WTC11 (cell line): ENCODE measurements at regions not wholly inside any gene's neighbourhood (a gene's known extent, or its start where the extent isn't known, plus 50 kb on each side); places are given as distances from the start of the nearest gene placed in this dataset.
A peak's percentile ranks its signal among the peaks of the same experiment; 100 is the strongest.

ENCODE experiments used
- ATAC-seq: fragments of 200-7000 bp; cut with Tn5 transposase; 2 replicates; pipeline ENCODE4 v1.10.0; 2021; ENCODE audit warnings: mild to moderate bottlenecking, moderate library complexity
- CTCF ChIA-PET: fragments of 300-600 bp; sonication (Branson Sonifier 250); formaldehyde crosslinking; loops from one replicate; lab custom pipeline; 2021; ENCODE audit warnings: antibody characterized with exemption; lab: Charles Lee
- POLR2A ChIA-PET: fragments of 350-600 bp; sonication (Branson Sonifier 250); formaldehyde crosslinking; loops from one replicate; lab custom pipeline; 2021; ENCODE audit warnings: antibody characterized with exemption; lab: Charles Lee
- DNase-seq: peaks from one replicate; pipeline ENCODE4 v3.0.0; 2021; ENCODE audit warnings: low spot score
- H3K27ac Mint-ChIP-seq: 2 replicates; pipeline ENCODE4 v1.8.0; 2021; ENCODE audit warnings: mixed read lengths
- H3K27me3 Mint-ChIP-seq: 2 replicates; pipeline ENCODE4 v1.8.0; 2021; ENCODE audit warnings: low read depth, mild to moderate bottlenecking, moderate library complexity, mixed read lengths
- H3K36me3 Mint-ChIP-seq: 2 replicates; pipeline ENCODE4 v1.8.0; 2021; ENCODE audit warnings: mixed read lengths
- H3K4me1 Mint-ChIP-seq: 2 replicates; pipeline ENCODE4 v1.8.0; 2022; ENCODE audit warnings: mixed read lengths
- H3K4me3 Mint-ChIP-seq: 2 replicates; pipeline ENCODE4 v1.8.0; 2021; ENCODE audit warnings: mild to moderate bottlenecking, moderate library complexity, mixed read lengths
- H3K9me3 Mint-ChIP-seq: 2 replicates; pipeline ENCODE4 v1.8.0; 2021; ENCODE audit warnings: mixed read lengths
- AR ChIP-seq: fragments of 250-450 bp; sonication (Bioruptor Pico); IDR thresholded peaks from 2 replicates; pipeline ENCODE4 v1.9.0; 2021; ENCODE audit warnings: mild to moderate bottlenecking
- ATF2 ChIP-seq: sonication (generic); formaldehyde crosslinking; IDR thresholded peaks from 2 replicates; pipeline ENCODE4 v1.8.1; 2022; ENCODE audit warnings: low read depth, missing genetic modification reagents, borderline replicate concordance
- ATF6 ChIP-seq: sonication (generic); formaldehyde crosslinking; IDR thresholded peaks from 2 replicates; pipeline ENCODE4 v1.8.1; 2023; ENCODE audit warnings: mild to moderate bottlenecking, missing genetic modification reagents
- E2F5 ChIP-seq: sonication (generic); formaldehyde crosslinking; IDR thresholded peaks from 2 replicates; pipeline ENCODE4 v1.8.1; 2022; ENCODE audit warnings: mild to moderate bottlenecking, moderate library complexity, missing genetic modification reagents
- ELF4 ChIP-seq: sonication (generic); formaldehyde crosslinking; IDR thresholded peaks from 2 replicates; pipeline ENCODE4 v1.8.1; 2022; ENCODE audit warnings: low read depth, mild to moderate bottlenecking, moderate library complexity, missing genetic modification reagents
- EMX1 ChIP-seq: fragments of 250-450 bp; sonication (Bioruptor Pico); IDR thresholded peaks from 2 replicates; pipeline ENCODE4 v1.8.0; 2021; ENCODE audit warnings: mild to moderate bottlenecking
- MYBL2 ChIP-seq: sonication (generic); formaldehyde crosslinking; IDR thresholded peaks from 2 replicates; pipeline ENCODE4 v1.8.1; 2023; ENCODE audit warnings: mild to moderate bottlenecking, moderate library complexity, missing genetic modification reagents
- NFE2L1 ChIP-seq: sonication (generic); formaldehyde crosslinking; IDR thresholded peaks from 2 replicates; pipeline ENCODE4 v1.8.1; 2023; ENCODE audit warnings: missing genetic modification reagents
- SMAD4 ChIP-seq: sonication (generic); formaldehyde crosslinking; IDR thresholded peaks from 2 replicates; pipeline ENCODE4 v1.8.0; 2022; ENCODE audit warnings: mild to moderate bottlenecking, missing genetic modification reagents
- TEAD1 ChIP-seq: sonication (generic); formaldehyde crosslinking; IDR thresholded peaks from 2 replicates; pipeline ENCODE4 v1.8.0; 2022; ENCODE audit warnings: mild to moderate bottlenecking, missing genetic modification reagents
- TEAD4 ChIP-seq: sonication (generic); formaldehyde crosslinking; IDR thresholded peaks from 2 replicates; pipeline ENCODE4 v1.8.0; 2022; ENCODE audit warnings: mild to moderate bottlenecking, missing genetic modification reagents
- USF2 ChIP-seq: sonication (generic); formaldehyde crosslinking; IDR thresholded peaks from 2 replicates; pipeline ENCODE4 v1.8.1; 2023; ENCODE audit warnings: mild to moderate bottlenecking, missing genetic modification reagents, moderate library complexity
- ZBTB43 ChIP-seq: sonication (generic); formaldehyde crosslinking; IDR thresholded peaks from 2 replicates; pipeline ENCODE4 v1.8.1; 2023; ENCODE audit warnings: mild to moderate bottlenecking, missing genetic modification reagents
- ZNF232 ChIP-seq: sonication (generic); formaldehyde crosslinking; IDR thresholded peaks from 2 replicates; pipeline ENCODE4 v1.8.0; 2022; ENCODE audit warnings: mild to moderate bottlenecking, missing genetic modification reagents
- ZNF396 ChIP-seq: fragments of 250-450 bp; sonication (Bioruptor Pico); IDR thresholded peaks from 2 replicates; pipeline ENCODE4 v1.8.0; 2021; ENCODE audit warnings: mild to moderate bottlenecking, moderate library complexity, borderline replicate concordance
- ZNF425 ChIP-seq: fragments of 250-450 bp; sonication (Bioruptor Pico); conservative IDR thresholded peaks from 2 replicates; pipeline ENCODE4 v1.9.0; 2021; ENCODE audit warnings: mild to moderate bottlenecking

- TF ChIP-seq ZBTB43, result no peak
- TF ChIP-seq NFE2L1 (CRISPR knock-in tag), result no peak
- TF ChIP-seq ATF2 (CRISPR knock-in tag), result no peak
- no peak for TF ChIP-seq ZNF396 (CRISPR knock-in tag)
- TF ChIP-seq MYBL2 (CRISPR knock-in tag), result no peak
Observed at GRCh38 chr2:459931-460330, 172.0 kb upstream of the ALKAL2 start (continued).

- DNase-seq, result no peak
- peak; percentile 57 for ATAC-seq
- ChIA-PET POLR2A (no interaction called here), CTCF (interaction anchor here (1.0 to 2.1 kb wide), 3 partner anchors 10 to 169 kb away, joined by 3 to 7 read pairs (median 5); no protein-coding TSS in a partner anchor)
- no peaks in the 10 kb centered on the region for H3K9me3 Mint-ChIP-seq
- H3K27ac Mint-ChIP-seq, result no peak overlapping the region
- peaks cover 17% of the 10 kb centered on the region for H3K4me1 Mint-ChIP-seq
- no peaks in the 10 kb centered on the region for H3K36me3 Mint-ChIP-seq
- no peaks in the 10 kb centered on the region; the same call in 1 of the 2 replicates for H3K27me3 Mint-ChIP-seq
- no peak overlapping the region for H3K4me3 Mint-ChIP-seq
- no peak for TF ChIP-seq AR (CRISPR knock-in tag)
- TF ChIP-seq ELF4 (CRISPR knock-in tag), result no peak
- no peak for TF ChIP-seq ZBTB43
- no peak for TF ChIP-seq ATF2 (CRISPR knock-in tag)
- no peak for TF ChIP-seq ATF6 (CRISPR knock-in tag)
- TF ChIP-seq SMAD4 (CRISPR knock-in tag), result no peak
- no peak for TF ChIP-seq EMX1 (CRISPR knock-in tag)
- no peak for TF ChIP-seq E2F5 (CRISPR knock-in tag)
- TF ChIP-seq ZNF425 (CRISPR knock-in tag), result no peak
- TF ChIP-seq TEAD4 (CRISPR knock-in tag), result no peak
- no peak for TF ChIP-seq TEAD1
- TF ChIP-seq ZNF232 (CRISPR knock-in tag), result no peak
- TF ChIP-seq USF2 (CRISPR knock-in tag), result no peak
Observed at GRCh38 chr2:458425-458815, 170.5 kb upstream of the ALKAL2 start.
